HG03280 (cell line): ENCODE measurements at regions not wholly inside any gene's neighbourhood (a gene's known extent, or its start where the extent isn't known, plus 50 kb on each side); places are given as distances from the start of the nearest gene placed in this dataset.
"Not testable (repeated sequence)": the region's sequence is repeated elsewhere in the genome, so short reads cannot be mapped to it uniquely, and the experiment has no call there.

Experiments
- ATAC-seq: cut with Tn5 transposase; IDR thresholded peaks from one replicate; pipeline ENCODE4 v1.9.1; 2021; ENCODE audit warnings: mild to moderate bottlenecking, moderate library complexity; ENCODE audit not compliant: unreplicated experiment

- not testable (repeated sequence) for ATAC-seq
Observed at GRCh38 chr11:92465410-92465809, 240.8 kb downstream of the FAT3 start.

- ATAC-seq, result no peak
Observed at GRCh38 chr11:92473736-92474135, 249.1 kb downstream of the FAT3 start.

GRCh38 chr11:92475316-92475715, 250.7 kb downstream of the FAT3 start:
- ATAC-seq, result no peak

- ATAC-seq, result no peak
Observed at GRCh38 chr11:92475819-92476218, 251.2 kb downstream of the FAT3 start.

GRCh38 chr11:92477686-92478085, 253.1 kb downstream of the FAT3 start:
- ATAC-seq, result no peak

GRCh38 chr11:92480499-92480898, 255.9 kb downstream of the FAT3 start:
- ATAC-seq, result no peak

- no peak for ATAC-seq
Observed at GRCh38 chr11:92482492-92483060, 258.0 kb downstream of the FAT3 start.

- no peak for ATAC-seq
Observed at GRCh38 chr11:92484570-92484969, 260.0 kb downstream of the FAT3 start.

- no peak for ATAC-seq
Observed at GRCh38 chr11:92489826-92490399, 265.3 kb downstream of the FAT3 start.

GRCh38 chr11:92492372-92492771, 267.8 kb downstream of the FAT3 start:
- no peak for ATAC-seq

- no peak for ATAC-seq
Observed at GRCh38 chr11:92495107-92495793, 270.6 kb downstream of the FAT3 start.

GRCh38 chr11:92500453-92500852, 275.8 kb downstream of the FAT3 start:
- ATAC-seq, result no peak

GRCh38 chr11:92501066-92501739, 276.6 kb downstream of the FAT3 start:
- no peak for ATAC-seq

GRCh38 chr11:92504004-92504403, 279.4 kb downstream of the FAT3 start:
- ATAC-seq, result no peak

GRCh38 chr11:92504534-92504933, 279.9 kb downstream of the FAT3 start:
- no peak for ATAC-seq

GRCh38 chr11:92505689-92506088, 281.1 kb downstream of the FAT3 start:
- ATAC-seq, result no peak

- no peak for ATAC-seq
Observed at GRCh38 chr11:92506809-92507336, 282.3 kb downstream of the FAT3 start.

GRCh38 chr11:92510591-92510990, 286.0 kb downstream of the FAT3 start:
- no peak for ATAC-seq

- no peak for ATAC-seq
Observed at GRCh38 chr11:92511522-92512203, 287.0 kb downstream of the FAT3 start.

GRCh38 chr11:92512204-92512569, 287.6 kb downstream of the FAT3 start:
- ATAC-seq, result no peak

- no peak for ATAC-seq
Observed at GRCh38 chr11:92523611-92524010, 299.0 kb downstream of the FAT3 start.
